GM10266 (cell line): ENCODE measurements at regions not wholly inside any gene's neighbourhood (a gene's known extent, or its start where the extent isn't known, plus 50 kb on each side); places are given as distances from the start of the nearest gene placed in this dataset.
"Not testable (repeated sequence)": the region's sequence is repeated elsewhere in the genome, so short reads cannot be mapped to it uniquely, and the experiment has no call there.

Experiments
- DNase-seq: peaks from one replicate; pipeline ENCODE4 v3.0.0; 2012; ENCODE audit errors: extremely low spot score
- TF ChIP-seq, protein P1 (sequence below): IDR thresholded peaks from 2 replicates; pipeline ENCODE4 v1.5.1; 2012; ENCODE audit warnings: mild to moderate bottlenecking, low read depth; ENCODE audit not compliant: control insufficient read depth, insufficient read depth; ENCODE audit errors: missing control alignments

DNA sequence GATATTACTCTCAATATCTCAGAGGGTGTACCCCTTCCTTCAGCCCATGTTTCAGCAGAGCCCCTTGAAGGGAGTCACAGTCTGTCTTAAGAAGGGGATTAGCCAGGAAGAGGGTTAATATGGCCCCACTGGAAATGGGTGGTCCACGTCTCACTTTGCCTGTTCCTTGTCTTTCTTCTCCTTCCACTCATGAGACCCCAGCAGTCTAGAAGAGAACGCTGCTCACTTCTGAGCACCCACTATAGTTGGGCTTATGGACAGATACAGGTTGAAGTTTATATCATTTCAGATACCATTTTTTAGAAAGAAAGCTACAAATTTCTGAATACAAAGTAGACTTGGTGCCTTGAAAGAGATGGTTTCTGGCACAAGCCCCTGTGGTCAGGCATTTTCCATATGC lies 139.3 kb upstream of the API5 start:
- no peak for DNase-seq
- TF ChIP-seq, protein P1, sequence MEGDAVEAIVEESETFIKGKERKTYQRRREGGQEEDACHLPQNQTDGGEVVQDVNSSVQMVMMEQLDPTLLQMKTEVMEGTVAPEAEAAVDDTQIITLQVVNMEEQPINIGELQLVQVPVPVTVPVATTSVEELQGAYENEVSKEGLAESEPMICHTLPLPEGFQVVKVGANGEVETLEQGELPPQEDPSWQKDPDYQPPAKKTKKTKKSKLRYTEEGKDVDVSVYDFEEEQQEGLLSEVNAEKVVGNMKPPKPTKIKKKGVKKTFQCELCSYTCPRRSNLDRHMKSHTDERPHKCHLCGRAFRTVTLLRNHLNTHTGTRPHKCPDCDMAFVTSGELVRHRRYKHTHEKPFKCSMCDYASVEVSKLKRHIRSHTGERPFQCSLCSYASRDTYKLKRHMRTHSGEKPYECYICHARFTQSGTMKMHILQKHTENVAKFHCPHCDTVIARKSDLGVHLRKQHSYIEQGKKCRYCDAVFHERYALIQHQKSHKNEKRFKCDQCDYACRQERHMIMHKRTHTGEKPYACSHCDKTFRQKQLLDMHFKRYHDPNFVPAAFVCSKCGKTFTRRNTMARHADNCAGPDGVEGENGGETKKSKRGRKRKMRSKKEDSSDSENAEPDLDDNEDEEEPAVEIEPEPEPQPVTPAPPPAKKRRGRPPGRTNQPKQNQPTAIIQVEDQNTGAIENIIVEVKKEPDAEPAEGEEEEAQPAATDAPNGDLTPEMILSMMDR, result no peak

DNA sequence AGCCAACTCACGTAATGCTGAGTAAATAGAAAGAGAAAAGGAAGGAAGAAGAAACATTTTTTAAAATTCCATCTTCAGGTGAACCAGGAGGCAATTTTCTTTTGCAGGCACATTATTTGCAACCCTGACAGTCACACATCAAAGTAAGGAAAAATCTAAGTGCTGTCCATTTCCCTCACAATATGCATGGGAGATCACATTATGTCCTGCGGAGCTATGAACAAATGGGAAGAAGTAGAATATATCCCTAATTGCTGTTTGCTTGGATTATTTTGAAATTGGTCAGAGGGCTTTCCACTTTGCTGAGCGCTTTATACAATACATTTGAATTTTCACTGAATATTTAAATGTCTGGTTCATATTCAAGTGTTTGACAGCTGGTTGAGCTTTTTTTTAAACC lies 133.8 kb upstream of the API5 start:
- TF ChIP-seq, protein P1, result no peak
- no peak for DNase-seq

DNA sequence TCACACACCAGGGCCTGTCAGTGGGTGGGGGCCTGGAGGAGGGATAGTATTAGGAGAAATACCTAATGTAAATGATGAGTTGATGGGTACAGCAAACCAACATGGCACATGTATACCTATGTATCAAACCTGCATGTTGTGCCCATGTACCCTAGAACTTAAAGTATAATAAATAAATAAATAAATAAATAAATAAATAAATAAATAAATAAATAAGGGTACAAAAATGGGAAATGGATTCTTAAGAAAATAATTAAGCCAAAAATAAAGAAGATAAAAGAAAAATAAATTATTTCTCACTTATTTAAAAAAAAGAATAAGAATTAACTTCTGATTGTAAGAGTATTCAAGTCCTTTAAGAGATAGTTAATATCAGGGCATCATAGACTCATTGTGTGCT lies 117.3 kb upstream of the API5 start:
- DNase-seq, result not testable (repeated sequence)

DNA sequence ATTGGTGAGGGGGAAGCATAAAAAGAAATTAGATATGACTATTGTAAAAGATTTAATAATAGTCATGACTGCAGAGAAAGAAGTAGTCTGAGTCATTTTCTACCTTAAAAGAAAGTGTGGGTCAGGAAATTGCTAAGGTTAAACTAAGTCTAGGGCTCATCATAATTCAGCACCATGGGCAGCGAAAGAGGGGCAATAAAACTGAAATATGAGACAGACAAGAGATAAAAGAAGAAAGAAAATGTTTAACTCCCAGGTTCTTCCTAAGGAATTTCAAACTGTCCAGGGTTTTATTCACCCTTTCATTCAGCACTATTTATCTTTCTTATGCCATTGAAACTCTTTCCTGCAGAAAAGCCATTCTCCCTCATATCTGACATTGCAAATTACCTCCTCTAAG lies 114.4 kb upstream of the API5 start:
- DNase-seq, result no peak
- TF ChIP-seq, protein P1, result no peak

DNA sequence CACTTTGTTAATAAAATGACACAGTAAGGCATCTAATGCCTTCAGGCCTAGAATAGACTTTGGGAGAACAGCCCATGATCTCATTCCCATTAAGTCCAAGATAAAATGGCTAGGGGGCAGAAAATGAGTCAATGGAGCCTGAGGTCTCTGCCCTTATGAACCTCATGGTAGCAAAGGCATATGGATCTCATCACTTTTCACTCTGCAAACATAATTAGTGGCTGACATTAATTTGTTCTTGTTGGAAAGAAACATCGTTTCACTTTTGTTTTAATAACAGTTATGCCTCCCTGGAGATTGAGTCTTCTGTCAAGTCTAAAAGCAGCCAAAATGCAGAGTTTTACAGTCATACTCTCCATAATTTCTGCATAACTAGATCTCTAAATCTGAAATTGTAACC lies 111.8 kb upstream of the API5 start:
- TF ChIP-seq, protein P1, result no peak
- DNase-seq, result no peak

DNA sequence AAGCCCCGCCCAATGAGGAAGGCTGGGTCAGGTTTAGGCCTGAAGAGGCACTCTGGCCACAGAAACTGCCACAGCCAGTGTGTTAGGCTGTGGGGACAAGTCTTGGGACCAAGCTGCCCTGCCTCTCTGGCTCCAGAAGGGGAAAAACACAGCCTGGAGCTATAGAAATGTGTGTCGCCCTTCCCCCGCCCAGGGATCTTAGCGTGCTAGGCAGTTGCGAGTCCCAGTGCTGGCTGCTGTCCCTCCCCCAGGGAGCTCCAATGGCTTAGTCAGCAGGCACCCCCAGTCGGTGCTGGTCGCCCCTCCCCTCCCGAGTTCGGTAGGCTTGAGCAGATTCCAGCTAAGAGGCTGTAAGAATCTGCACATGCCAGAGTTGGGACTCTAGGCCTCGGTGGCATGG lies 99.5 kb upstream of the API5 start:
- no peak for DNase-seq
- TF ChIP-seq, protein P1, result no peak

DNA sequence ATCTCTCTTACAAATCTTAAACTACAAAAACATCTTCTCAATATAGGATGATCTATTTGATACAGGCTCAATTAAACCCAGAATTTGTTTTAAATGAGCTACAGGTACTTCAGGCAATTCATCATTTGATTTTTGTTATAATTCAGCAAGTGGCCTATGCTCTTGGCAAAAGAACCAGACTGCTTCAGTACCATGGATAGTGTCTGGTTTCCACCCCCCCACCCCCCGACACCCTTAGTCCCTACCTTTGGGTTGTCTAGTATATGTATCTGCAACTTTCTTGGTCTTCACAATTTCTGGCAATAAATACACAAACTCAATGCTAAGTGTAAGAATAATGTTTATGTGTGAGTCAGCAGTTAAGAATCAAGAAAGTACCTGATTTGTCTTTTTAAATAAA lies 97.3 kb upstream of the API5 start:
- DNase-seq, result no peak
- TF ChIP-seq, protein P1, result no peak

DNA sequence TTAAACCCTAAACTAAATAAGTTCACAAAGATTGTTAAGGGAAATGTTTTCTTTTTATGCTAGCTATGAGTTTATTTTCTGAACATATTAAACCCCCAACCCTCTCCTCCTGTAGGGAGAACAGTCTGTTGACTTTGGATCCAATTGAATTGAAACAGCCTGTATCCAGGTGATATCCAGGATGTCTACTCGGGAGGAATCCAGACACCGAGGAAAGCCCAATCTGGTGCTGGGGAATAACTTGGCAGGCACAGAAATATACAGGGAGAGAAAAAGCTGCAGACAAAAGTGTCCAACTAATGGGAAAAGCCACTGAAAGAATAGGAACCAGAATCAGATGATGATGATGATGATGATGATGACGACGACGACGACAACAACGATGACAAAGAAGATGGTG lies 93.9 kb upstream of the API5 start:
- TF ChIP-seq, protein P1, result no peak
- DNase-seq, result no peak
